ENCODE measurements at regions not wholly inside any gene's neighbourhood (a gene's known extent, or its start where the extent isn't known, plus 50 kb on each side); places are given as distances from the start of the nearest gene placed in this dataset.

DNA sequence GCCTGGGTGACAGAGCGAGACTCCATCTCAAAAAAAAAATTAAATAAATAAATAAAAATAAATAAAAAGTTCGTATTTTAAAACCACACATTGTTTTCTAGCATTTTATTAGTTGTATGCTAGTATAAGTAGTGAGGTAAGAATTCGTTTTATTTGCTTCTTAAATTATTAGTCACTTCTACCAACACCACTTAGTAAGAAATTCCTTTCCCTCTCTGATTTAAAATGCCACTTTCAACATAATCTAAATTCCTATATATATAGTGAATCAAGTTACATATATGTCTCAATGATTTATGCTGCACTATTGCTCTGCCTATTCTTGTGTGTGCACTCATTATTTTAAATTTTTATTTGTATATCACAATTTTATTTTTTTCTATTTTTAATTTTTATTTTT, 72.1 kb downstream of the MAGEC1 start:
- Histone ChIP-seq H3K9me3 (no peaks in the 10 kb centered on the region), H3K36me3 (no peaks in the 10 kb centered on the region), H3K4me1 (no peaks in the 10 kb centered on the region), H3K27ac (no peak overlapping the region), H3K27me3 (no peaks in the 10 kb centered on the region), H3K4me3 (no peak overlapping the region)
- intact Hi-C loops (cut with DNase I; ENCODE audit: low total_unique reads) = no loop called here
- TF ChIP-seq POLR2A (IDR thresholded peaks at IDR 0.05) (no peak), POLR2AphosphoS5 (IDR thresholded peaks at IDR 0.05) (no peak)
- TF ChIP-seq, protein P1, sequence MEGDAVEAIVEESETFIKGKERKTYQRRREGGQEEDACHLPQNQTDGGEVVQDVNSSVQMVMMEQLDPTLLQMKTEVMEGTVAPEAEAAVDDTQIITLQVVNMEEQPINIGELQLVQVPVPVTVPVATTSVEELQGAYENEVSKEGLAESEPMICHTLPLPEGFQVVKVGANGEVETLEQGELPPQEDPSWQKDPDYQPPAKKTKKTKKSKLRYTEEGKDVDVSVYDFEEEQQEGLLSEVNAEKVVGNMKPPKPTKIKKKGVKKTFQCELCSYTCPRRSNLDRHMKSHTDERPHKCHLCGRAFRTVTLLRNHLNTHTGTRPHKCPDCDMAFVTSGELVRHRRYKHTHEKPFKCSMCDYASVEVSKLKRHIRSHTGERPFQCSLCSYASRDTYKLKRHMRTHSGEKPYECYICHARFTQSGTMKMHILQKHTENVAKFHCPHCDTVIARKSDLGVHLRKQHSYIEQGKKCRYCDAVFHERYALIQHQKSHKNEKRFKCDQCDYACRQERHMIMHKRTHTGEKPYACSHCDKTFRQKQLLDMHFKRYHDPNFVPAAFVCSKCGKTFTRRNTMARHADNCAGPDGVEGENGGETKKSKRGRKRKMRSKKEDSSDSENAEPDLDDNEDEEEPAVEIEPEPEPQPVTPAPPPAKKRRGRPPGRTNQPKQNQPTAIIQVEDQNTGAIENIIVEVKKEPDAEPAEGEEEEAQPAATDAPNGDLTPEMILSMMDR (IDR thresholded peaks at IDR 0.05) = no peak
- no peak for DNase-seq (ENCODE audit: low spot score in 2 of 2)

DNA sequence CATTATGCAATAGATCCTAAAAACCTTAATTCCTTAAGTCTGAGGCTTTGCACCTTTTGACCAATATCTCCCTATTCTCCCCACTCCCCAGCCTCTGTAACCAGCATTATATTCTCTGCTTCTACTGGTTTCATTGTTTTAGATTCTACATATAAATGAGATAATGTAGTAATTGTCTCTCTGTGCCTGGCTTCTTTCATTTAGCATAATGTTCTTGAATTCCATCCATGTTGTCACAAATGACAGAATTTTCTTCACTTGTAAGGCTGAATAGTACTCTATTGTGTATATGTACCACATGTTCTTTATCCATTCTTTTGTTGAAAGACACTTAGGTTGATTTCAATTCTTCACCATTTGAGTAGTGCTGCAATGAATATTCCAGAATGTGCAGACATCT, 66.0 kb downstream of the MAGEC1 start:
- intact Hi-C loops (cut with DNase I; ENCODE audit: low total_unique reads) = no loop called here
- H3K27me3 ChIP-seq = no peaks in the 10 kb centered on the region

DNA sequence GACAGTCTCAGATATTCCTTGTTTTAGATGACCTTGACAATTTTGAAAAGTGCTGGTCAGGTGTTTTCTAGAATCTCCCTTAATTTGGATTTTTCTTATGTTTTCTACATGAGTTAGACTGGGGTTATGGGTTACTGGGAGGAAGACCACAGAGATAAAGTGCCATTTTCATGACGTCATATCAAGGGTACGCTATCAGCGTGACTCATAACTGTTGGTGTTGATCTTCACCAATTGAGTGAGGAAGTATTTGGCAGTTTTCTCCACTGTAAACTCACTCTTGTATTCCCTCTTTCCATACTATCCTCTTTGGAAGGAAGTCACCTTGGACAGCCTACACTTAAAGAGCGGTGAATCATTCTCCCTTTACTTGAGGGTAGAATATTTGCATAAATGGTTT, 56.9 kb downstream of the MAGEC1 start:
- Histone ChIP-seq H3K36me3 (no peaks in the 10 kb centered on the region), H3K27ac (no peak overlapping the region), H3K4me3 (no peak overlapping the region), H3K27me3 (peaks cover 0 to 3% of the 10 kb centered on the region in 2 donors), H3K4me1 (no peaks in the 10 kb centered on the region), H3K9me3 (peaks cover 0 to 5% of the 10 kb centered on the region in 2 donors)
- TF ChIP-seq, protein P1 (IDR thresholded peaks at IDR 0.05) = no peak
- no peak for TF ChIP-seq POLR2A (IDR thresholded peaks at IDR 0.05)
- no peak for TF ChIP-seq POLR2AphosphoS5 (IDR thresholded peaks at IDR 0.05)
- intact Hi-C loops (cut with DNase I; ENCODE audit: low total_unique reads) = no loop called here
- DNase-seq (ENCODE audit: low spot score in 2 of 2) = no peak

More for the DNA sequence above, 66.0 kb downstream of the MAGEC1 start:
- Histone ChIP-seq H3K36me3 (no peaks in the 10 kb centered on the region), H3K4me1 (no peaks in the 10 kb centered on the region), H3K27ac (no peak overlapping the region), H3K4me3 (no peak overlapping the region), H3K9me3 (no peaks in the 10 kb centered on the region)
- DNase-seq (ENCODE audit: low spot score in 2 of 2) = no peak
- TF ChIP-seq, protein P1 (IDR thresholded peaks at IDR 0.05) = no peak
- TF ChIP-seq POLR2A (IDR thresholded peaks at IDR 0.05) (no peak), POLR2AphosphoS5 (IDR thresholded peaks at IDR 0.05) (no peak)
